Epithelial cell of esophagus (primary cell): ENCODE measurements at regions not wholly inside any gene's neighbourhood (a gene's known extent, or its start where the extent isn't known, plus 50 kb on each side); places are given as distances from the start of the nearest gene placed in this dataset.

Source experiments
- DNase-seq: peaks from one replicate; pipeline ENCODE4 v3.0.0; 2010; ENCODE audit warnings: low read depth
- H3K4me3 ChIP-seq: 2 replicates; pipeline ENCODE4 v1.5.1; 2011; ENCODE audit warnings: mild to moderate bottlenecking, low read length, control low read depth
- TF ChIP-seq, protein P1 (sequence below): IDR thresholded peaks from 2 replicates; pipeline ENCODE4 v1.5.1; 2011; ENCODE audit warnings: low read depth, mild to moderate bottlenecking, low read length, control low read depth, inconsistent platforms; ENCODE audit not compliant: insufficient read depth; ENCODE audit errors: missing control alignments

DNA sequence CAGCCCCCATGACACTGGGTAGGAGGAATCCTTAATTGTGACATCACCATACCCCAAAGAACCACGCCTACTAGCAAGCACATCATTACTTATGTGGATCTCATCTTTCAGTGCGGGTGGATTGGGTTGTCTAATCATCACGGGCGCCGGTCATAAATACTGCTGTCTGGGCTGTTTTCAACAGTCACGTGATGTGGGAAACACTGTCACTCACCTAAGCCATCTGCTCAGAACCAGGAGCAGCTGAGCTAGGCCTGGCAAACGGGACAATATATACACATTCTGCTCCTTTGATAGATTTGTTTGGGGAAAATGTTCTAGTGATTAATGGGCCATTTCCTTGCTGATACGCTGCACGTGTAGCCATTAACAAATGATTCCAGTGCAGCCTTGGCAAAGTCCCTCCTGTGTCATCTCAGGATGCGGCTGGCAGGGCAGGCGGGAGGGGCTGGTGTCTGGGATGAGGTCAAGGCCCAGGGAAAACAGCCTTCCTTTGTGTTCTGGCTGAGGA lies 145.9 kb upstream of the COPS8 start:
- no peak for DNase-seq
- TF ChIP-seq, protein P1, sequence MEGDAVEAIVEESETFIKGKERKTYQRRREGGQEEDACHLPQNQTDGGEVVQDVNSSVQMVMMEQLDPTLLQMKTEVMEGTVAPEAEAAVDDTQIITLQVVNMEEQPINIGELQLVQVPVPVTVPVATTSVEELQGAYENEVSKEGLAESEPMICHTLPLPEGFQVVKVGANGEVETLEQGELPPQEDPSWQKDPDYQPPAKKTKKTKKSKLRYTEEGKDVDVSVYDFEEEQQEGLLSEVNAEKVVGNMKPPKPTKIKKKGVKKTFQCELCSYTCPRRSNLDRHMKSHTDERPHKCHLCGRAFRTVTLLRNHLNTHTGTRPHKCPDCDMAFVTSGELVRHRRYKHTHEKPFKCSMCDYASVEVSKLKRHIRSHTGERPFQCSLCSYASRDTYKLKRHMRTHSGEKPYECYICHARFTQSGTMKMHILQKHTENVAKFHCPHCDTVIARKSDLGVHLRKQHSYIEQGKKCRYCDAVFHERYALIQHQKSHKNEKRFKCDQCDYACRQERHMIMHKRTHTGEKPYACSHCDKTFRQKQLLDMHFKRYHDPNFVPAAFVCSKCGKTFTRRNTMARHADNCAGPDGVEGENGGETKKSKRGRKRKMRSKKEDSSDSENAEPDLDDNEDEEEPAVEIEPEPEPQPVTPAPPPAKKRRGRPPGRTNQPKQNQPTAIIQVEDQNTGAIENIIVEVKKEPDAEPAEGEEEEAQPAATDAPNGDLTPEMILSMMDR, result no peak
- H3K4me3 ChIP-seq, result no peak overlapping the region

DNA sequence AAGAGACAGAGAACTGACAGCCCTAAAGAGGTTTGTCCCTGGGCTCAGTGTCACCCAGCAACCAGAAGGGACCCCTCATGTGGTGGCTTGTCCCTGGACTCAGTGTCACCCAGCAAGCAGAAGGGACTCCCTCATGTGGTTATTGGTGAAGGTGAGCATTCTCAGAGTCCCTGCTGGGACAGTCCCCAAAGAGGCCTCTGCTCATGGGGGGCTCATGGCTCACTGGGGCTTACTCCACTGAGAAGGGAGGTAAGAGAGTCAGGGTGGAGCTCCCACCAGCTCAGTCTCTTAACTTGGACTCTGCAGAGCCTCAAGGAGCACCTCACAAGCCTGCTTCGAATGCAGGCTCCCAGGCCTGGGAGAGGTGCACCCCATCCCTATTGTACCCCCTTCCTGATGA lies 145.2 kb upstream of the COPS8 start:
- DNase-seq, result no peak
- H3K4me3 ChIP-seq, result no peak overlapping the region
- TF ChIP-seq, protein P1, result no peak

- TF ChIP-seq, protein P1, result no peak
Observed at GRCh38 chr2:236940916-236941520, 144.7 kb upstream of the COPS8 start.

GRCh38 chr2:236941551-236941950 lies 144.1 kb upstream of the COPS8 start:
- H3K4me3 ChIP-seq, result no peak overlapping the region
- no peak for DNase-seq
- TF ChIP-seq, protein P1, result no peak

More at GRCh38 chr2:236940916-236941520, 144.7 kb upstream of the COPS8 start:
- H3K4me3 ChIP-seq, result no peak overlapping the region
- no peak for DNase-seq

DNA sequence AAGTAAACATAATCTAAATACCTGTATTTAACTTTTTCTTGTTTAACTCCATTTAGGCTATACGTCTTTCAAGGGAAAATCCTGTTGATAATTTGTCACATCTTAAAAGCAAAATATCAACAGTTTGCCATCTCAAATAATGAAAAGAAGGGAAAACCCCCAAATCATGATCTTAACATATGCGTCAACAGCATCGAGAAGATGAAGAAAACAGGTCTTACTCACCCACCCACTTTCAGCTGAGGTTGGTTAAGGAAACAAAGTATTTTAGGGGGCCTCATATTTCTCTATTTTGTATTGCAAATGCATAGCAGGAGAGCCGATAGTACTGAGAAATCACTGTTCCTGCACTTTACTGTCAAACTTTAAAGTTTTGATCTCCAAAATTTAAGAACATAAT lies 143.1 kb upstream of the COPS8 start:
- no peak overlapping the region for H3K4me3 ChIP-seq
- TF ChIP-seq, protein P1, result no peak
- no peak for DNase-seq

GRCh38 chr2:236943068-236943467 lies 142.6 kb upstream of the COPS8 start:
- TF ChIP-seq, protein P1, result no peak
- DNase-seq, result no peak
- H3K4me3 ChIP-seq, result no peak overlapping the region
